ENCODE measurements at regions not wholly inside any gene's neighbourhood (a gene's known extent, or its start where the extent isn't known, plus 50 kb on each side); places are given as distances from the start of the nearest gene placed in this dataset.
"Not testable (repeated sequence)": the region's sequence is repeated elsewhere in the genome, so short reads cannot be mapped to it uniquely, and the experiment has no call there.

DNA sequence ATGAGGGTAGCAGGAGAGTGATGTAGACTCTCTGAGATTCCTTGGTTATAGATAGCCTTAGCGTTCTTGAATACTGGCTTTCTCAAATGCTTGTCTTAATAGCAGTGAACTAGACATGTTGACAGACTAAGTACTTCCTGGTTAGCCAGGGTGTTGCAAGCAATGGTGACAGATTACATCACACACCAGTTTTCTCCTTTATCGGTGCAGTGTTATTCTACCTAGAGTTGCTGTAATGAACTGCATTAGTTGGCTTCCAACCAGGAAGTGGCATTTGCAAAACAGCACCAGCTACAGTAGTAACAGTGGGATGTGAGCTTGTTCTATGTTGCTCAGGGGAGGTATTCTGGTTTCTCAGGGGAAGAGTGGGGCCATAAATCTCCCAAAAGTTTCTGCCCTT is 582.2 kb upstream of the DDX18 start:
- no peak for FAIRE-seq

DNA sequence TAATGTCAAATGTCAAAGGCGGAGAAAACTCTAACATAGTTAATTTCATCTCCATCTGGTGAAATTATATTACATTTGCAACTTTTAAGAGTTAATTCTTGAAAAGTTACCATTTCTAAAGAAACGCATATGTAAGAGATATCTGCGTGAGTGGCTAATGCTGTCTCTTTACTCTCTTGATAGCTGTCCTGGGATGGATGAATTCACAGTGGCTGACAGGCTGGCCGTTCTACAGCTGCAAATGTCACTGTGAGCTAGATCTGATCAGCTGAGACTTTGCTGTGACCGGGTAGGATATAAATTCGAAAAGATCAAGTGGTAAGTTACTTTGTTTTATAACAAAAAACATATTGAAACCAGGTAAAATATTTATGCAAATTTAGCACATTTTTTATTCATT is 557.1 kb upstream of the DDX18 start:
- no peak for FAIRE-seq

DNA sequence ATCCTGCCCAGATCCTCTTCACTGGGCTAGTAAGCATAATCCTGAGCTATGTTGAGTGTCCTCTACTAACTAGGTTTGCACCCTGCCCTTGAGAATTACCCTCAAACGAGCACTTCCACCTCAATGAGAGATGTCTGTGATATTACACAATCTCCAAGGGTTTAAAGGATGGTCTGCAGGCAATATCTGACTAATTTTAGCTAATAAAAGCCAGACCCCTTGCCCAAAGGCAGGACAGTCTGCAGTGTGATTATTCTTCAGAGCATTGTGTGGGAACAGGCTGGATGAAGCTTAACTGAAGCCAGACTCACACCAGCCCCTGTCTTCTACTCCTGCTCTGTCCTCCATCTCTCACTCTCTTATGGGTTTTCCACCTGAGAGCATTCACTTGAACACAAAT is 544.9 kb upstream of the DDX18 start:
- FAIRE-seq = no peak

GRCh38 chr2:117271631-117272030 is 542.9 kb upstream of the DDX18 start:
- FAIRE-seq = no peak

GRCh38 chr2:117273009-117273671 is 541.4 kb upstream of the DDX18 start:
- no peak for FAIRE-seq

DNA sequence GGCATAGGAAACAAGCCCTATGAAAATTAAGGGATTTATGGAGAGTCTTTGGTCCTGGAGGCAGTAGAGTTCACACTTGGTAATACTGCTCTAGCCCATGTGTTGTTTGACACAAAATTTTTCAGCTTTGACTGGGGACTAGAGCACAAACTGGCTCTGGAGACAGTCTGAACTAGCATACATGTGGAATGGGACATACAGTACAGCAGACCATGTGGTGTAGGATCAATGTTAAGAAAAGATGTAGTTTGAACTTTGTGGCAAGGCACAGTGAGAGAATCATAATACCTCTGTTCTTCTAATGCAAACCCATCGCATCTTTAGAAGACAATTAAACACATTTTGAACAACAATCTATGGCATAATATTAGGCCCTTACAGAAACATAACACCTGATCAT is 521.5 kb upstream of the DDX18 start:
- no peak for FAIRE-seq

- FAIRE-seq = no peak
Observed at GRCh38 chr2:117299451-117299850, 515.0 kb upstream of the DDX18 start.

GRCh38 chr2:117308861-117309770 is 505.4 kb upstream of the DDX18 start:
- FAIRE-seq = no peak

DNA sequence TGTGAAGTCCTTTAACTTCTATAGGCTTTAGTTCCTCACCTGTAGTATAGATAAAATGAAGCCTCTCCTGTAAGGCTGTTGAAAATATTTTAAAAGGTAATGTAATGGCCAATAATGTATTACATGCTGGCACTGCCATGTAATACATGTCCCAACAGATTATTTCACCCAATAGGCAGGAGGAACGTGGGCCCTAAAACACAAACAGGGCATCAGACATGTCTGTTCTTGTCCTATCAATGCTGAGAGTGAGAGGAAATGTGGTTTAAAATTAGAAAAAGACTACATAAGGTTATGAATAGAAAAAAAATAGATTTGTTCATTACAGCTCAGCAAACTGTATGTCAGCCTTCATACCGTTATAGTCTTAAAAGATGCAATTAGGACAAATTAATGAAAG is 492.7 kb upstream of the DDX18 start:
- no peak for FAIRE-seq

DNA sequence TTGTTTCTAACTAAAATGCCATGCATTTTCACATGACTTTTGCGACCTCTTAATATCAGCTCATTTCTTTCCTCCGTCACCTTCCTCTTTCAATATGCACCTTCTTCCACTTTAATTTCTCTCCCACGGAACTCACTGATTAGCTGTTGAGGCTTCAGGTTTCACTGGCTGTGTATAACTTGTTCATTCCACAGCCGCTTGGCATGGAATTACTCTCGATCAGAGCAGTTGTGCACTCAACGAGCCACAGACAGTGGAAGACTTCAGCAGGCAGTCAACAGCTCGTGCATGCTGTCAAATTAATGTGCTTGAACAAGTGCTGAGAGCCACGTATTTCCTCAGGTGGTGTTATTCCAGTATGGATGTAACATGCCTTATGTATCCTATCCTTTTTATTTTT is 491.2 kb upstream of the DDX18 start:
- no peak for FAIRE-seq

DNA sequence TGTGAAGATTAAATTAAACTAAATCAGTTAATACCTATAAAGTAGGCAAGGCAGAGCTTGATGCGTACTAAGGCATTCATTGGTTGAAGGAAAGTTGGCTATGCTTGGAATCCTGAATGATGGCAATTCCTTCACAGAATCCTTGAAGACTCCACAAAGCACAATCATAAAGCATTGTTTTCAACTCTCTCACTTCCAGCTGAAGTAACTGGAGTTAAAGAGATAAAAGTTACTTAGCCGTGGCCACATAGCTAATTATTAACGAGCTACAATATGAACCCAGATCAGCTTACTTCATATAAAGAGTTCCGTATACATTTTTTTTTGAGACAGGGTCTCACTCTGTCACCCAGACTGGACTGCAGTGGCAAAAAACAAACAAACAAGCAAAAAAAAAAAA is 483.9 kb upstream of the DDX18 start:
- no peak for FAIRE-seq

- no peak for FAIRE-seq
Observed at GRCh38 chr2:117335967-117336366, 478.5 kb upstream of the DDX18 start.

- FAIRE-seq = no peak
Observed at GRCh38 chr2:117336496-117336895, 478.0 kb upstream of the DDX18 start.

DNA sequence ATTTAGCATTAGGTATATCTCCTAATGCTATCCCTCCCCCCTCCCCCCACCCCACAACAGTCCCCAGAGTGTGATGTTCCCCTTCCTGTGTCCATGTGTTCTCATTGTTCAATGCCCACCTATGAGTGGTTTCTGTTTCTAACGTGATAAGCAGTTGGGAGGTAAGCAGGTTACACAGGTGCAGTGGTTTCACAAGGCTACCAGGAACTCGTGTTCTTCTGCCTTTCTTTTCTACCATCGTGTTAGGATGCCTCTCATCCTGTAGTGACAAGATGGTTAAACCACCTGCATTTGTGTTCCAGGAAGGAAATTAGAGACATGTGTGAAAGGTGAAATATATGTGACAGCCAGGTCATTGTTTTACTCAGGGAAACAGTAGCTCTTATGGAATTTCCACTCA is 476.5 kb upstream of the DDX18 start:
- FAIRE-seq = not testable (repeated sequence)

GRCh38 chr2:117339980-117340379 is 474.5 kb upstream of the DDX18 start:
- FAIRE-seq = peak; percentile 83

- FAIRE-seq = no peak
Observed at GRCh38 chr2:117341690-117342089, 472.8 kb upstream of the DDX18 start.

DNA sequence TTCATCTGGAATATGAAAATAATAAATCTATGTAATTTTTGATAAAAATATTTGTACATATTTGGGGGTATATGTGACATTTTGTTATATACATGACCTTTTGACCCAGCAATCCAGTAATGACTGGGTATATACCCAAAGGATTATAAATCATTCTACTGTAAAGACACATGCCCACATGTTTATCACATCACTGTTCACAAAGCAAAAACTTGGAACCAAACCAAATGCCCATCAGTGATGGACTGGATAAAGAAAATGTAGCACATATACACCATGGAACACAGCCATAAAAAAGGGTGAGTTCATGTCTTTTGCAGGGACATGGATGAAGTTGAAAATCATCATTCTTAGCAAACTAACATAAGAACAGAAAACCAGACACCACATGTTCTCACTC is 472.1 kb upstream of the DDX18 start:
- FAIRE-seq = no peak

DNA sequence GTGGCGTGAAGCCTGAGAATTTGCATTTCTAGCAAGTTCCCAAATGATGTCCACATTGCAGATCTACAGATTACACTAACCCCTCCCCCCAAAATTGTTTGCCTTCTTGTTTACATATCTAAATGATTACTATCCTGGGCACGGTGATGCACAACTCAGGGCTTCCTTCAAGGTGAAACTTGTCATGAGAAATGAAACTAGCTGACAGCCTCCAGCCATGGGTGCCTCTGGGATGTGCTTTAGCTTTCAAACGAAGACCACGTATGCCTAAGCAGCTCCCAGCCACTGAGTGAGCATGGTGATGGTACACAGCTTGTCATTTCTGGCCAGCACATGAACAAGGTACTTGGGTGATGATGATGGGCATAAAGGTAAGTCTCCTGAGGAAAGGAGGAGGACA is 464.8 kb upstream of the DDX18 start:
- no peak for FAIRE-seq

- no peak for FAIRE-seq
Observed at GRCh38 chr2:117351396-117351795, 463.1 kb upstream of the DDX18 start.

DNA sequence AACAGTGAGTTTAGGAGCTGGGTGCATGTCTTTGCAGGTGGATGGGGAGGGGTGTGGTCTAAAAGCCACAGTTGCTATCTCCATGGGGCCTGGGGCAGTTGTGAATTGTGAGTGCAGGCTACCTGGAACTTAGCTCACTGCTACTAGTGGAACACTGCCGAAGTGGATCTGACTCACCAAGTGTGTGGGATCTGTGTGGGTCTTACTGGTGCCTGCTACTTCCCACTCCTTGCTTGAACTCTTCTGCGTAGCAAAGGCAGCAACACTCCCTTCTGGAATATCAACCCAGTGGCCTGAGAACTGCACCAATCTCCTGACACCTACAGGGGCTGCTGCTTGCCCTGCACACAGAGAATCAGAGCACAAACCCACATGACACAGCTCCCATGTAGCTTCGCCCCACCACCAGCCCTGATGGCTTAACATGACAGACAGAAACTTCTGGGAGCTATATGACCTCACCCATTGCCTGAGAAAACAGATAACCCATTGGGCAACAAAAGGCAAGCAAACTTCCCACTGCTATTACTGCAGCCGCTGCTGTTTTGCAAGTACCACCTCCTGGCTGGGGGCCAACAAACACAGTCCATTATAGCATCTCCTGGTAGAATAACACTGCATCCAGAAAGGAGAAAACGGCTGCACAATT is 455.1 kb upstream of the DDX18 start:
- FAIRE-seq = no peak

DNA sequence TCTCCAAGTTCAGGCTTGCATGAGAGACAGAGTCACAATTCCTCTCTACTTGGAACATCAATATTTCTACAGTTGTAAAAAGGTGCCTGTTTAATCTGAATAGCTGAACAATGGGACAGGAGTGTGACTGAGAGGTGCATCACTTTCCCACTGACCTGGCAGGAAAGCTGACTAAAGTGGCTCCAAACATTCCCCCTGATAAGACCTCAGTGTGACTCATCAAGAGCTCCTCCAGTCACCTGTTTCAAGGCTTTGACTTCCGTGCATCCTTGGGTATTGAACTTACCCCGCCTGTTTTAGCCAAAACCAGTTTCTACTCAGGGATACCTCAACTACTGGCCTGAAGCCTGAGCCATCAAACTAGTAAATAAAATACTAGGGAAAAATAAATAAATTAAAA is 453.9 kb upstream of the DDX18 start:
- FAIRE-seq = no peak

DNA sequence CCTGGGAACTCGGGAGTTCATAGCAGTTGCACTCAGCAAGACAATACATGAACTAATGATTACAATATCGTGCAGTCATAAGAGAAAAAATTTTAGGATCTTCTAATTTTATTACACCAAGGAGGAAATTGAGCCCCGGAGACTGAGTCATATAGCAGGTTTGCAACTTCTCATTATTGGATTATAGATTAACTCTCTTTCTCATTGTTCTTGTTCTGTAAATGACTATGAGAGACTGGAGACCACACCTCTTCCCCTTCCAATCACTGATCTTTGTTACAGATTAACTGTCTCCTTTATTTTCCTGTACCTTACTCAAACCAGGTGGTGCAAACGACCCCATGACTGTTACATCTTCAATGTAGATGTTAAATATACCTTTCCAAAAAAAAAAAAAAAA is 435.8 kb upstream of the DDX18 start:
- FAIRE-seq = no peak

- FAIRE-seq = no peak
Observed at GRCh38 chr2:117379928-117380327, 434.6 kb upstream of the DDX18 start.

- not testable (repeated sequence) for FAIRE-seq
Observed at GRCh38 chr2:117383997-117384396, 430.5 kb upstream of the DDX18 start.

All from endometrium (tissue), 2 donors.